ENCODE measurements at regions not wholly inside any gene's neighbourhood (a gene's known extent, or its start where the extent isn't known, plus 50 kb on each side); places are given as distances from the start of the nearest gene placed in this dataset.
A peak's percentile ranks its signal among the peaks of the same experiment; 100 is the strongest.

DNA sequence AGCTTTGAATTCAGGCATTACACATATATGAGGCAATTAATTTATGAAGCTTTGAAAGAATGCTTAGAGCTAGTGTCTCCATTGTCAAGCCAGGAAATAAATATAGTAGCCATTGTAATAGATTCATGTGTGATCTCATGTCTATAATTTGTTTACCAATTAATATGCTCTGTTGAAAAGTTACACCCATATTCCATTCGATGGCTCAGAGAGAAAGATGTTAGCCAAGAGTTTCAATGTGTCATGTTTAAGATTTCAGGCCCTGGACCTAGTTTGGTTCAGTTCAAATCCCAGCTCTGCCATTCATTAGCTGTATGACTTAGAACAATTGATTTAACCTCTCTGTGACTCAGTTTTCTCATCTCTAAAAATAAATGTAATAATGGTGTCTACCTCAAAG lies 263.3 kb downstream of the SNCA start:
- Mint-ChIP-seq H3K4me3 (no peak overlapping the region), H3K9me3 (ENCODE audit: low read depth) (no peaks in the 10 kb centered on the region), H3K27ac (no peak overlapping the region), H3K4me1 (no peaks in the 10 kb centered on the region), H3K36me3 (ENCODE audit: low read depth) (no peaks in the 10 kb centered on the region), H3K27me3 (peaks cover 3% of the 10 kb centered on the region)
- no peak for DNase-seq
- ChIA-PET CTCF (no interaction called here), POLR2A (no interaction called here)
- intact Hi-C loops (cut with DNase I, micrococcal nuclease): no loop called here
- no peak for ATAC-seq

DNA sequence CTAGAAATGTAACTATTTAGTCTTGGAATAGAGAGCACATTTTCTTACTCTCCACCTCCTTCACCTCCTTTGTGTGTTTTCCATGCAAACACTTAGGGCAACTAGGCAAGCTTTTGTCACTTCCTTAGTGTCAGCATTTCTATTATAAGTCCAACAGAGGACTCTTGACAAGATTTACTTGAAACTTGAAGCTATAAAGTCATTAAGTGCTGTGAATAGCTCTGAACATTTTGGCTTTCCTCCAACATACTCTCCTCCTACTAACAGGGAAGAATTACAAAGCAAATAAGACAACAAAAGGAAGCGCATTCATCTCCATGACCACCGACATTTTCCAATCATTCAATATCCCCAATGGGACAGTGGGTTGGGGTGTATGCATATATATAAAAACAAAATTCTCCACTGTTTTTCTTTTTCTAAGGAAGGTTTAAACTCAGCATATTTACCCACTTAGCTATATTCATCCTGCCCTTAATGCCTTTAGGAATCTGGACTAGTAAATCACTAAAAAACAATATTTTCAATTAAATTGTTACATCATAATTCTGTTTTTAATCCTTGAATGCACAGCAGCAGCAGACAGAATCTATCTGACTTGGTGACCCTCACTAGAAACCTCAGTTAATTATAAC lies 264.6 kb downstream of the SNCA start:
- intact Hi-C loops (cut with DNase I, micrococcal nuclease): no loop called here

DNA sequence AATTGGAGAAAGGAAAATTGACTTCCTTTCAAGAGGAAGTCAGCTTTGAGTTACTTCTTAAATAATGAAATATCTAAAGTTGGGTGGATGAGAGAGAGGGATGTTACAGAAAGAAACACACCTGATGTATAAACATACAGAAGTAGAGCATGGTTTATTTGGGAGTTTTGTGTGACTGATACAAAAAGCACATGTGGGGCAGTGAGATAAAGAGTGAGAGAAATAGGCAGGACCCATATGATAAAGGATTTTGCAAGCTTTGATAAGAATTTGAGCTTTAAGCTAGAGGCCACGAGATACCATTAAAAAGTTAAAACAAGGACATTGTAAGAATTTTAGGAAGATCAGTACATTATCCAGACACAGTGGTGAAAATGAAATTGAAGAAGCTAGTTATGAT lies 263.3 kb upstream of the GPRIN3 start:
- H3K27me3 Mint-ChIP-seq: peaks cover 7% of the 10 kb centered on the region

More for the DNA sequence above, 264.6 kb downstream of the SNCA start:
- ATAC-seq (no peak), DNase-seq (no peak)
- Mint-ChIP-seq H3K9me3 (ENCODE audit: low read depth) (no peaks in the 10 kb centered on the region), H3K27ac (no peak overlapping the region), H3K36me3 (ENCODE audit: low read depth) (no peaks in the 10 kb centered on the region), H3K4me1 (no peaks in the 10 kb centered on the region), H3K27me3 (peaks cover 7% of the 10 kb centered on the region), H3K4me3 (no peak overlapping the region)
- POLR2A ChIA-PET: no interaction called here
- CTCF ChIA-PET: interaction anchor here (0.6 kb wide), 1 partner anchor 91 kb away, joined by 3 read pairs; no protein-coding TSS in a partner anchor

DNA sequence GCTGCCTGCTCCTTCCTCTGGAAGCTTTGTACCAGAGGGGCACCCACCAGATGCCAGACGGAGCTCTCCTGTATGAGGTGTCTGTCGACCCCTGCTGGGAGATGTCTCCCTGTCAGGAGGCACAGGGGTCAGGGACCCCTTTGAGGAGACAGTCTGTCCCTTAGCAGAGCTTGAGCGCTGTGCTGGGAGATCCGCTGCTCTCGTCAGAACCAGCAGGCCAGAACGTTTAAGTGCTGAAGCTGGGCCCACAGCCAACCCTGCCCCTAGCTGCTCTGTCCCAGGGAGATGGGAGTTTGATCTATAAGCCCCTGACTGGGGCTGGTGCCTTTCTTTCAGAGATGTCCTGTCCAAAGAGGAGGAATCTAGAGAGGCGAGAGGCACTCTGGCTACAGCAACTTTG lies 260.3 kb upstream of the GPRIN3 start:
- intact Hi-C loops (cut with DNase I, micrococcal nuclease): no loop called here
- peaks cover 7% of the 10 kb centered on the region for H3K27me3 Mint-ChIP-seq
- H3K27ac Mint-ChIP-seq: no peak overlapping the region
- H3K4me1 Mint-ChIP-seq: peaks cover 8% of the 10 kb centered on the region
- H3K36me3 Mint-ChIP-seq (ENCODE audit: low read depth): no peaks in the 10 kb centered on the region
- ATAC-seq (no peak), DNase-seq (no peak)
- H3K9me3 Mint-ChIP-seq (ENCODE audit: low read depth): no peaks in the 10 kb centered on the region
- ChIA-PET POLR2A (no interaction called here), CTCF (no interaction called here)
- no peak overlapping the region for H3K4me3 Mint-ChIP-seq

More for the DNA sequence above, 263.3 kb upstream of the GPRIN3 start:
- intact Hi-C loops (cut with DNase I, micrococcal nuclease): no loop called here
- H3K4me1 Mint-ChIP-seq: no peaks in the 10 kb centered on the region
- ChIA-PET CTCF (interaction anchor here (0.6 to 2.0 kb wide), 2 partner anchors 12 to 35 kb away, joined by 4 read pairs; no protein-coding TSS in a partner anchor), POLR2A (no interaction called here)
- H3K4me3 Mint-ChIP-seq: no peak overlapping the region
- no peaks in the 10 kb centered on the region for H3K36me3 Mint-ChIP-seq (ENCODE audit: low read depth)
- H3K27ac Mint-ChIP-seq: no peak overlapping the region
- ATAC-seq (no peak), DNase-seq (no peak)
- H3K9me3 Mint-ChIP-seq (ENCODE audit: low read depth): no peaks in the 10 kb centered on the region

DNA sequence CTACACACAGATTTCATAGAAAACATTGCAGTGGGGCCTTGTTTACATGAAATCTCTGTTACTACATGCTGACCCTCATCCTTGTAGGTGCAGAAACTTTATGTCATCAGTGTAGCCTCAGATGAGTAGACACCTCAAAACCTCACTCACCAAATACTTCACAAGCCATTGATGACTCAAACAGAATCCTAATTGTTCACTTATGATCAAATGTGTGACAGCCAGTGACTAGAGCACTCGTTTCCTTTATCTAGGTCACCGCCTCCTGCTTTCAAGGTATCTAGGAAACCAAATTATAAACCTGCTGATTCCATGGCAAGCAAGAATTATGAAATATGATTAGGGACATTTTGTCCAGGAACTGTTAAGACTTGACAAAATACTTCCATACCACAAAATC lies 255.8 kb upstream of the GPRIN3 start:
- ATAC-seq (peak; percentile 88), DNase-seq (no peak)
- ChIA-PET POLR2A (no interaction called here), CTCF (interaction anchor here (0.6 kb wide), 1 partner anchor 38 kb away, joined by 3 read pairs; no protein-coding TSS in a partner anchor)
- Mint-ChIP-seq H3K4me1 (peaks cover 8% of the 10 kb centered on the region), H3K27me3 (peaks cover 5% of the 10 kb centered on the region), H3K27ac (no peak overlapping the region), H3K4me3 (no peak overlapping the region), H3K36me3 (ENCODE audit: low read depth) (no peaks in the 10 kb centered on the region), H3K9me3 (ENCODE audit: low read depth) (no peaks in the 10 kb centered on the region)
- intact Hi-C loops (cut with DNase I, micrococcal nuclease): loop anchor here in 1 of 2 experiments (5.0 kb wide), 1 partner anchor 126 kb away; no protein-coding TSS in a partner anchor

DNA sequence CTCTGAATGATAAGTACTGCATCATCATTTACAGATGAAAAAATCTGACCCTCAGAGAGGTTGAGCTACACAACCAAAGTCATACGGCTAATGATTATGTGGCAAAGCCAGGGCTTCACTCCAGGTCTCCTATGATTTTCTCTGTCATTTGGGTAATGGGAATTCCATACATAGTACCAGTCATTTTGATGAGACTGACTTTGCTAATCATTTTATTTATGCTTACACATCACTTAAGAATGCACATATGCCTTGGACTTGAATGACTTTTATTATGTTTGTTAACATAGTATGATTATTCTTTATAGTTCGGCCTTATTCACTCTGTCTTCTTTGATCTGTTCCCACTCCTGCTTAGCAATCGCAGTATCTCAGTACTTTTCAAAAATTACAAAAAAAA lies 255.1 kb upstream of the GPRIN3 start:
- H3K27me3 Mint-ChIP-seq: peaks cover 2% of the 10 kb centered on the region
- no peak overlapping the region for H3K27ac Mint-ChIP-seq
- ATAC-seq (no peak), DNase-seq (no peak)
- H3K36me3 Mint-ChIP-seq (ENCODE audit: low read depth): no peaks in the 10 kb centered on the region
- H3K4me1 Mint-ChIP-seq: peaks cover 8% of the 10 kb centered on the region
- intact Hi-C loops (cut with DNase I, micrococcal nuclease): loop anchor here in 1 of 2 experiments (5.0 kb wide), 1 partner anchor 125 kb away; no protein-coding TSS in a partner anchor
- CTCF ChIA-PET: interaction anchor here (0.6 kb wide), 1 partner anchor 39 kb away, joined by 3 read pairs; no protein-coding TSS in a partner anchor
- POLR2A ChIA-PET: no interaction called here
- no peaks in the 10 kb centered on the region for H3K9me3 Mint-ChIP-seq (ENCODE audit: low read depth)
- H3K4me3 Mint-ChIP-seq: no peak overlapping the region

DNA sequence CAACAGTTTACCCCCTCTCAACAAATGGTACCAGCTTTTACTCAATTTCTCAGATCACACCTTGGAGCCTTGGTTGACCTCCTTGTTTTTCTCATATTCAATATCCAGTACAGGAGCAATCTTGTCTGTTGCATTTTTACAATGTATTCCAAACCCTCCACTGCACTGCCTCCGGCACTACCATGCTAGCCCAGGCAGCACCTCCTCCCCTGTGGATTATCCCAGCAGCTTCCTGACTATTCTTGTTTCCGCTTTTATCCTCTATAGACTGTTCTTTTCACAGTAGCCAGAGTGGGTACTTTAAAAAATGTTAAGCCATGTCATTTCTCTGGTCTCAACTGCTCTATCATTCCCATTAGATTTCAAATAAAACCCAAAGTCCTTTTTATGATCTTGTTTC lies 253.4 kb upstream of the GPRIN3 start:
- no peak overlapping the region for H3K4me3 Mint-ChIP-seq
- H3K36me3 Mint-ChIP-seq (ENCODE audit: low read depth): no peaks in the 10 kb centered on the region
- DNase-seq (no peak), ATAC-seq (no peak)
- POLR2A ChIA-PET: no interaction called here
- H3K9me3 Mint-ChIP-seq (ENCODE audit: low read depth): no peaks in the 10 kb centered on the region
- peaks cover 8% of the 10 kb centered on the region for H3K4me1 Mint-ChIP-seq
- no peak overlapping the region for H3K27ac Mint-ChIP-seq
- intact Hi-C loops (cut with DNase I, micrococcal nuclease): loop anchor here in 1 of 2 experiments (5.0 kb wide), 1 partner anchor 124 kb away; no protein-coding TSS in a partner anchor
- CTCF ChIA-PET: interaction anchor here (1.1 kb wide), 1 partner anchor 8 kb away, joined by 3 read pairs; no protein-coding TSS in a partner anchor
- H3K27me3 Mint-ChIP-seq: peaks cover 2% of the 10 kb centered on the region

DNA sequence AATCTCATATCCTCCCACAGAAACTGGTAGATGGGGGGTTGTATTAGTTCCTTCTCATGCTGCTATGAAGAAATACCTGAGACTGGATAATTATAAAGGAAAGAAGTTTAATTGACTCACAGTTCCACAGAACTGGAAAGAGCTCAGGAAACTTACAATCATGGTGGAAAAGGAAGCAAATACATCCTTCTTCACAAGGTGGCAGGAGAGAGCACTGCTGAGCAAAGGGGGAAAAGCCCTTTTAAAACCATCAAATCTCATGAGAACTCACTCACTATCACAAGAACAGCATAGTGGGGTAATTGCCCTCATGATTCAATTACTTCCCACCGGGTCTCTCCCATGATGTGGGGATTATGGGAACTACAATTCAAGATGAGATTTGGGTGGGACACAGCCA lies 250.5 kb upstream of the GPRIN3 start:
- intact Hi-C loops (cut with DNase I, micrococcal nuclease): no loop called here
- H3K36me3 Mint-ChIP-seq (ENCODE audit: low read depth): no peaks in the 10 kb centered on the region
- ATAC-seq: no peak
- H3K4me3 Mint-ChIP-seq: no peak overlapping the region
- no peak overlapping the region for H3K27ac Mint-ChIP-seq
- peaks cover 2% of the 10 kb centered on the region for H3K27me3 Mint-ChIP-seq
- CTCF ChIA-PET: interaction anchor here (0.7 to 1.2 kb wide), 3 partner anchors 18 to 676 kb away, joined by 3 read pairs; no protein-coding TSS in a partner anchor
- H3K9me3 Mint-ChIP-seq (ENCODE audit: low read depth): no peaks in the 10 kb centered on the region
- peaks cover 2% of the 10 kb centered on the region for H3K4me1 Mint-ChIP-seq
- POLR2A ChIA-PET: no interaction called here
- no peak for DNase-seq

DNA sequence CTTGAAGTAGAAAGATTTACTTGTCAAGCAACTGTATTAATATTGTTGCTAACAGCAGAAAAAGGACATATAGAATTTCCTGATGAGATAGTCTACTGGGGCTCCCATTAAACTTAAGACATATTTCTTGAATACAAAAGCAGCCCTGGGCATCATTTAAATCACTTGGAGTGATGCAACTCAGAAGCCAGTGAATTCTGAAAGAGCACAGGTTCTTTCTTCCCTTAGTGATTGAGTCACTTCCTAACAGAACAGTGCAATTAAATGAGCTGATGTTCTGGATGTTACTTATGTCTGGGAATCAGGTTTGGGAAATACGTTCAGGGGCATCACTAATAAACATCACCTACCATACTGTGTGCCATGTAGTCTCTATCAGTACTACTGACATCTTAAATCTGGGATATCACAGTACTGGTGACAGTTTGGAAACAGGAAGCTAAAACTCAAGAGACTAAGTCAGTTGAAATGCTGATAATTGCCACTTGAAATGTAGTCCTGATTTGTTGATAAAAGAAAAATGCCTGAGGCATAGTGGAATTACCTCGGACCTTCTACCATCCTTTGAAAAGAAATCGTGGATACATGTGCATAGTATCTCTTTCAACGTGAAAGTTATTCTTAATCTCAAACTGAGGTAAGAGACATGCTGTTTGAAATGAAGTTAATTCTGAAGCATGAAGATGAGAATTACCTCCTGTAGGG lies 249.2 kb upstream of the GPRIN3 start:
- no peak overlapping the region for H3K27ac Mint-ChIP-seq
- H3K9me3 Mint-ChIP-seq (ENCODE audit: low read depth): no peaks in the 10 kb centered on the region
- no peak overlapping the region for H3K4me3 Mint-ChIP-seq
- ChIA-PET POLR2A (no interaction called here), CTCF (interaction anchor here (1.2 kb wide), 1 partner anchor 418 kb away, joined by 3 read pairs; no protein-coding TSS in a partner anchor)
- intact Hi-C loops (cut with DNase I, micrococcal nuclease): no loop called here
- no peaks in the 10 kb centered on the region for H3K27me3 Mint-ChIP-seq
- H3K36me3 Mint-ChIP-seq (ENCODE audit: low read depth): no peaks in the 10 kb centered on the region
- ATAC-seq (no peak), DNase-seq (no peak)
- no peaks in the 10 kb centered on the region for H3K4me1 Mint-ChIP-seq

DNA sequence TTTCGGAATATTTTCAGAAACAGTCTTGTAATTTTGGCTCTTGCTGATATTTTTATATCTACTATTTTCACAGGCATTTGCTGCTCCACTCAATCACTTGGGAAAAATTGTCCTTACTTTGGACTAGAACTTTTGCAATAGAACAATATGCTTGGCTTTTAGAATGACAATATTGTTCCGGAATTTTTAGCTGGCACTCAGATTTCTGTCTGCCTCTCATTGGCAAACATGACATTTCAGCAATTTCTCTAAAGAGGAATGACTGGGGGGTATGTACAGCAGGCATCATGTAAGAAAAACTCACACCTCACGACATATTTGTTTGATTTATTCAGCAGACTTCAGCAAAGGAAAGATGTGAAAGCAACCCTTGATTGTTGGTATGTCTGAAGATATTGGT lies 243.6 kb upstream of the GPRIN3 start:
- no peak for DNase-seq
- ChIA-PET CTCF (no interaction called here), POLR2A (no interaction called here)
- intact Hi-C loops (cut with DNase I, micrococcal nuclease): no loop called here
- H3K36me3 Mint-ChIP-seq (ENCODE audit: low read depth): no peaks in the 10 kb centered on the region
- no peaks in the 10 kb centered on the region for H3K4me1 Mint-ChIP-seq
- no peak overlapping the region for H3K4me3 Mint-ChIP-seq
- ATAC-seq: no peak
- peaks cover 4% of the 10 kb centered on the region for H3K27me3 Mint-ChIP-seq
- H3K9me3 Mint-ChIP-seq (ENCODE audit: low read depth): no peaks in the 10 kb centered on the region
- no peak overlapping the region for H3K27ac Mint-ChIP-seq

DNA sequence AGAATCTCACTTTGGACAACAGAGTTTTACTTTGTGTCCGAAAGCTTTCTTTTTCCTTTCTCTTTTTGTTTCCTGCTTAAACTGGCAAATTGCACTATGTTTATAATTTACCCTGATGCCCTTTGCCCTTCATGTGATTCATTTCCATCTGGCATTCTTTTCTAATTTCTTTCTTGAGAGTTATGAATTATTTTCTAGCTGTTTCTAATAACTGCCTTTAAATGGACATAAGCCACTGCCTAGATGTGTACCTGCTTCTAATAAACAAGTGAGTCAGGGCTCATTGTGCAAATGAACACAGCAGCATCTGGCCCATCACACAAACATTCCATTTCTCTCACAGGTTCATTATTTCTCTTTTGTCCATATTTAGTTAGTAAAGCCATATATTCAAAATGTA lies 242.3 kb upstream of the GPRIN3 start:
- DNase-seq (no peak), ATAC-seq (no peak)
- Mint-ChIP-seq H3K9me3 (ENCODE audit: low read depth) (peaks cover 2% of the 10 kb centered on the region), H3K4me1 (no peaks in the 10 kb centered on the region), H3K27ac (no peak overlapping the region), H3K27me3 (peaks cover 4% of the 10 kb centered on the region), H3K36me3 (ENCODE audit: low read depth) (no peaks in the 10 kb centered on the region), H3K4me3 (no peak overlapping the region)
- CTCF ChIA-PET: interaction anchor here (0.8 to 1.0 kb wide), 2 partner anchors 15 to 37 kb away, joined by 3 read pairs; no protein-coding TSS in a partner anchor
- intact Hi-C loops (cut with DNase I, micrococcal nuclease): no loop called here
- POLR2A ChIA-PET: no interaction called here

DNA sequence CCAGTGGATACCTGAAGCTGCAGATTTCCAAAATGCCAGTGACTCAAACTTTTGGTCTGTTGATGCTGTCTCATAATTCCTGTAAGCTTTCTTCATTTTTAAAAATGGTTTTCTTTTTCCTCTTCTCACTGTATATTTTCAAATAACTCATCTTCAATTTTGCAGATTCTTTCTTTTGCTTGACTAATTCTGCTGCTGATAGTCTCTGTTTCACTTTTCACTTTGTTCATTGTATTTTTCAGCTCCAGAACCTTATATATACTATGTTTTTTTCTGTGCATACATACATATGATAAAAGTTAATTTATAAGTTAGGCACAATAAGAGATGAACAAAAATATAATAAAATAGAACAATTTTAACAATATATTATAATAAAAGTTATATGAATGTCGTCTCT lies 237.7 kb upstream of the GPRIN3 start:
- peaks cover 4% of the 10 kb centered on the region for H3K27me3 Mint-ChIP-seq
- peaks cover 3% of the 10 kb centered on the region for H3K4me1 Mint-ChIP-seq
- intact Hi-C loops (cut with DNase I, micrococcal nuclease): no loop called here
- ATAC-seq: no peak
- no peaks in the 10 kb centered on the region for H3K36me3 Mint-ChIP-seq (ENCODE audit: low read depth)
- ChIA-PET POLR2A (no interaction called here), CTCF (no interaction called here)
- peaks cover 15% of the 10 kb centered on the region for H3K9me3 Mint-ChIP-seq (ENCODE audit: low read depth)
- H3K4me3 Mint-ChIP-seq: no peak overlapping the region
- H3K27ac Mint-ChIP-seq: no peak overlapping the region
- no peak for DNase-seq

Data from activated CD4-positive, alpha-beta T cell treated with anti-CD3 and anti-CD28 coated beads for 36 hours (primary cell).